Stimulated activated CD4-positive, alpha-beta T cell treated with anti-CD3 and anti-CD28 coated beads, Interleukin-1b, Interleukin-23, amount 100 ng/mL, for 1 hour (primary cell): ENCODE measurements at regions not wholly inside any gene's neighbourhood (a gene's known extent, or its start where the extent isn't known, plus 50 kb on each side); places are given as distances from the start of the nearest gene placed in this dataset.
"Not testable (repeated sequence)": the region's sequence is repeated elsewhere in the genome, so short reads cannot be mapped to it uniquely, and the experiment has no call there.

Experiments used
- DNase-seq, 2 donors: peaks; one replicate each; pipeline ENCODE4 v3.0.0-alpha.2; 2020; ENCODE audit warnings: low read depth in 2 of 2

DNA sequence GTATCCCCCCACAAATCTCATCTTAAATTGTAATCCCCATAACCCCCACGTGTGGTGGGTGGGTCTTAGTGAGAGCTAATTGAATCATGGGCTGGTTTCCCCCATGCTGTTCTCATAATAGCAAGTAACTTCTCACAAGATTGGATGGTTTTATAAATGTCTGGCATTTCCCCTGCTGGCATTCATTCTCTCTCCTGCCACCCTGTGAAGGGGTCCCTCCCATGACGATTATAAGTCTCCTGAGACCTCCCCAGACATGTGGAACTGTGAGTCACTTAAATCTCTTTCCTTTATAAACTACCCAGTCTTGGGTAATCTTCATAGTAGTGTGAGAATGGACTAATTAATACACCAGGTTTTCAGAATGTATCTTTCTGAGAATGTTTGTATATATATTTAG is 1159.4 kb downstream of the FAM181B start:
- DNase-seq, result no peak

- no peak for DNase-seq
These were observed 1160.3 kb downstream of the FAM181B start for GRCh38 chr11:81573367-81573766.

DNA sequence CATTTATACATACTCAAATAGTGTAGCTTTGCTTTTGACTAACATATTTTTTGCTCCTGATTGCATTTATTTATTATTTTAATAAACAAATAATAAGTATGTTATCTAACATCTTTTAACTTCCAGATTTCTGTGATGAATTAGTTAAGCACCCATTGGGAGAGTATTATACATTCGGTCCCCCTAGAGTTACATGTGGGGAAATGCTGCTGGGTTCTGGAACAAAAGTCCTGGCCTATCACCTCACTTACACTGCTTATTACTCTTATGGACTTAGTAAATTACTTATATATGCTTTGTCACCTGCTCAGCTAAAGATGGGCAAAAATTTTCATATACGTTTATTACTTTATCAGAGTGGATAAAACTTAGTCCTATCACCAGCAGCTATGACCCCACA is 1163.0 kb downstream of the FAM181B start:
- no peak for DNase-seq

GRCh38 chr11:81569999-81570398 is 1163.7 kb downstream of the FAM181B start:
- no peak for DNase-seq

DNA sequence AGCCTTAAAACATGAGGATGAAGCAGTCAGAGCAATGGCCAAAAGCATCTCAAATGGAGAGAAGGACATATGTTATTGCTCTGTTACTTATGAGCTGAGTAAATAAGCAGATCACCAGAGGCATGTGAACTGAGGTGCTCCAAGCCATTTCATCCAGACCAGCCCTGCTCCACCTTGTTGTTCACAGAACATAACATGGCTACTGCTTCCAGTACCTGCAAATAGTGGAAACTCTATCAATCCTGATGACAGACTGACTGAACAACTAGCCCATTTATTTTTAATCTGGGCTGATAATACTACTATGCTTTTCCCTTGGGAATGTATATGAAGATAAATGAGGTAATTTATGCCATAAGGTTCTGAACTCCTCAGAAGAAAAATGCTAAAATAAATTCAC is 1164.7 kb downstream of the FAM181B start:
- DNase-seq, result no peak

DNA sequence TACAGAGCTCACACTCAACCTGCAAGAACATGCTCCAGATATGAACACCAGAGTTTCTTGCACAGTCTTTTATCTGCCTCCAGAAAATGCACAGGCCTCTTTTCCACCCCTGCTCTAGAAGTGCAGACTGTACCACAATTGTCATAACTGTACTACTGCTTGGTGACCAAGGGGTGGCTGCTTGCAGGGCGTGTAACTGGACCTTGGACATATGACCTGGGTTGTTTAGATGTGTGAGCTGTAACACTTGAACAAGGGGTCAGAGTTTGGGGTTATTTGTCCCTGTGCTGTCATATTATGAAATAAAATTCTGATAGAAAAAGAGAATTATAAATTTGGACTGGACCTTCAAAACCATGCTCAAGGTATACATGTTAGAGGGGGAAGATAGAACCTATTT is 1185.5 kb downstream of the FAM181B start:
- no peak for DNase-seq

GRCh38 chr11:81539806-81540205 is 1193.9 kb downstream of the FAM181B start:
- DNase-seq, result not testable (repeated sequence)

DNA sequence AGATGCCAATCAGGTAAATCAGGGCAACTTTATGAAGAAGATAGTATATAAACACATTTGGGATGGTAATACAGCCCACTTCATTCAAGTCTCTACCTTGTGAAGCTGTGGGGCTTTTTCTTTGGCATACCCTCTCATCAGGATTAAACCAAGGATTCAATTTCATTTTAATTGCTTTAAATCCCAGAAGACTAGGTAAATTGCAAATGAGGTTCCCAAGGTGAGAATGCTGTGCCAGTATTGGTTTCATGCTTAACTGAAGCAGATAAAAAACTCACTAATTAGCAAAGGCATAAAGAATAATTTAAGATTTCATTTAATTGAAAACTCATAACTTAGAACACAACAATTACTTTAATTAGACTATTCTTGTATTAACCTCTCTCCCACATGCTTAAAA is 1218.1 kb downstream of the FAM181B start:
- DNase-seq, result no peak

- DNase-seq, result no peak
These were observed 1236.4 kb downstream of the FAM181B start for GRCh38 chr11:81497202-81497804.

- DNase-seq, result no peak
These were observed 1237.1 kb downstream of the FAM181B start for GRCh38 chr11:81496601-81497000.

- no peak for DNase-seq
These were observed 1237.9 kb downstream of the FAM181B start for GRCh38 chr11:81495699-81496292.

GRCh38 chr11:81494431-81494830 is 1239.2 kb downstream of the FAM181B start:
- no peak for DNase-seq

- DNase-seq, result no peak
These were observed 1240.7 kb downstream of the FAM181B start for GRCh38 chr11:81492923-81493445.

DNA sequence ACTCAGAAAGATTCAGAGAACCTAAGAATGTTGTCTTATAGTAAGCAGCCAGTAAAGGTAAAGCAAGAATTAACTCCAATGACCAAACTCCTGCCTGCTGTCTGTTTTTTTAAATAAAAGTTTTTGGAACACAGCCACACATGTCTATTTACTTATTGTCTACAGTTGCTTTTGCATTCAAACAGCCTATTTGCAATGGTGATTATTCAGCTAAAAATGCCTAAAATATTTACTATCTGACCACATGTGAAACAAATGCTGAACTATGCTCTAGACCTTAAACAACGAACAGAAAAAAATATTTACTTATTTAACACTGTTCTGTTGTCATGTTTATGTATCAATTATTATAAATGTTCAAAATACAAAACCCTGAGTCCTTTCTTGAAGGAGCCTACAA is 1246.6 kb downstream of the FAM181B start:
- DNase-seq, result no peak

- no peak for DNase-seq
These were observed 1249.5 kb downstream of the FAM181B start for GRCh38 chr11:81484196-81484595.

- no peak for DNase-seq
These were observed 1256.4 kb downstream of the FAM181B start for GRCh38 chr11:81477277-81477676.

- no peak for DNase-seq
These were observed 1257.3 kb downstream of the FAM181B start for GRCh38 chr11:81476345-81476744.

- no peak for DNase-seq
These were observed 1261.0 kb downstream of the FAM181B start for GRCh38 chr11:81472646-81473045.

GRCh38 chr11:81470446-81470845 is 1263.2 kb downstream of the FAM181B start:
- no peak for DNase-seq

GRCh38 chr11:81459766-81460306 is 1273.8 kb downstream of the FAM181B start:
- DNase-seq, result no peak

GRCh38 chr11:81449588-81450156 is 1284.0 kb downstream of the FAM181B start:
- DNase-seq, result no peak

- DNase-seq, result no peak
These were observed 1289.4 kb downstream of the FAM181B start for GRCh38 chr11:81444297-81444696.

DNA sequence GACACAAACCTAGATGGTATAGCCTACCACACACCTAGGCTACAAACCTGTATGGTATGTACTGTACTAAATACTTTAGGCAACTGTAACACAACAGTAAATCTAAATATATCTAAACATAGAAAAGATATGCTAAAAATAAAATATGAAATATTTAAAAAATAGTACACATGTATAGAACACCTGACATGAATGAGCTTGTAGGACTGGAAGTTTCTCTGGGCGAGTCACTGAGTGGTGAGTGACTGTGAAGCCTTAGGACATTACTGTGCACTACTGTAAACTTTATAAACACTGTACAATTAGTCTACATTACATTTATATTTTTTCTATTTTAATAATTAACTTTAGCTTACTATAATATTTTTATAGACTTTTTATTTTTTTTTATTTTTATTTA is 1301.3 kb downstream of the FAM181B start:
- DNase-seq, result no peak
